ENCODE measurements at regions not wholly inside any gene's neighbourhood (a gene's known extent, or its start where the extent isn't known, plus 50 kb on each side); places are given as distances from the start of the nearest gene placed in this dataset.

DNA sequence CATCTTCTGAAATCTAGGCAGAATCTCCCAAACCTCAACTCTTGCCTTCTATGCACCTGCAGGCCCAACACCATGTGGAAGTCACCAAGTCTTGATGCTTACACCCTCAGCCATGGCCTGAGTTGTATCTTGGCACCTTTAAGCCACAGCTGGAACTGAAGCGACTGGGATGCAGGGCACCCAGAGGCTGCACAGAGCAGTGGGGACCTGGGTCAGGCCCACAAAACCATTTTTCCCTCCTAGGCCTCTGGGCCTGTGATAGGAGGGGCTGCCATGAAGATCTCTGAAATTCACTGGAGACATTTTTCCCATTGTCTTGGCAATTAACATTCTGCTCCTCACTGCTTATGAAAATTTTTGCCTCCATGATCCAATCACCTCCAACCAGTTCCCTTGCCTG lies 1388.5 kb downstream of the ADGRL3 start:
- no CpG with 5 or more reads among the region's 1 CpG for WGBS (ENCODE audit: extremely low coverage, insufficient coverage, insufficient read length)
- no peak overlapping the region for H2AK5ac ChIP-seq (ENCODE audit: low read length)
- no peak overlapping the region for H2BK120ac ChIP-seq (ENCODE audit: insufficient read depth, low read length, poor library complexity)
- H2AFZ ChIP-seq (ENCODE audit: insufficient read depth, low read length, poor library complexity): no peak overlapping the region
- H3K4me1 ChIP-seq (ENCODE audit: control insufficient read depth in 1 of 2, insufficient read depth in 2 of 2, low read length in 2 of 2): no peaks in the 10 kb centered on the region
- no peak overlapping the region for H3K14ac ChIP-seq (ENCODE audit: low read length)
- no peak overlapping the region for H3K27ac ChIP-seq (ENCODE audit: low read depth, low read length)
- H3K23ac ChIP-seq (ENCODE audit: low read length): no peak overlapping the region
- no peak overlapping the region for H3K4me3 ChIP-seq (ENCODE audit: low read depth, low read length)
- no peak overlapping the region for H3K4me2 ChIP-seq (ENCODE audit: low read length)
- peaks cover 4% of the 10 kb centered on the region for H3K9me3 ChIP-seq (ENCODE audit: insufficient read depth, low read depth, low read length)
- H2BK5ac ChIP-seq (ENCODE audit: low read depth, low read length, poor library complexity): no peak overlapping the region
- H3K79me2 ChIP-seq (ENCODE audit: control insufficient read depth, insufficient read depth, low read length, poor library complexity): no peaks in the 10 kb centered on the region
- H3K79me1 ChIP-seq (ENCODE audit: low read length): no peaks in the 10 kb centered on the region
- H3K27me3 ChIP-seq (ENCODE audit: insufficient read depth, low read length): no peaks in the 10 kb centered on the region
- H3K36me3 ChIP-seq (ENCODE audit: control insufficient read depth in 1 of 2, insufficient read depth in 2 of 2, low read length in 2 of 2): no peaks in the 10 kb centered on the region
- no peak overlapping the region for H3K9ac ChIP-seq (ENCODE audit: low read length)
- H4K91ac ChIP-seq (ENCODE audit: low read depth, low read length): no peak overlapping the region
- no peak overlapping the region for H2BK12ac ChIP-seq (ENCODE audit: low read length)
- no peak overlapping the region for H3K18ac ChIP-seq (ENCODE audit: low read length)
- no peak overlapping the region for H4K8ac ChIP-seq (ENCODE audit: low read depth, low read length)
- no peak for DNase-seq
- H4K12ac ChIP-seq (ENCODE audit: low read depth, low read length): no peak overlapping the region
- H3K4ac ChIP-seq (ENCODE audit: low read depth, low read length): no peak overlapping the region

- no CpG with 5 or more reads among the region's 4 CpGs for WGBS (ENCODE audit: extremely low coverage, insufficient coverage, insufficient read length)
- no peak for DNase-seq
Measured at GRCh38 chr4:62571494-62571893, 1371.4 kb downstream of the ADGRL3 start.

DNA sequence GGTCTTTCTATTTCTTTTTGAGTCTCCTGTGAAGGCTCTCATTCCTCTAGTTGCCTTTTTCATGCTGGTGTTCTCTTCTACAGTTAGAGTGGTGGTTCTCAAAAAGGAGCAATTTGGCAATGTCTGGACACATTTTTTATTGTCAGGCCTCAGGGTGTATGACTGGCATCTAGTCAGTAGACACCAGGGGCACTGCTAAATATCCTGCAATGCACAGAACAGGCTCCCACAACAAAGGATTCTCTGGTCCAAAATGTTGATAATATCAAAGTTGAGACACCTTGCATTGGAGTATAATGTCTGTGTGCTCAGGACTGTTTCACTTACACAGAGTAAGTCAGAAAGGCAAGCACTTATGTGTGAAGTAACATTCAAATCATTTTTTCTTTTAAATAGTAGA lies 1360.7 kb downstream of the ADGRL3 start:
- Histone ChIP-seq H3K18ac (ENCODE audit: low read length) (no peak overlapping the region), H2BK12ac (ENCODE audit: low read length) (no peak overlapping the region), H3K4me2 (ENCODE audit: low read length) (no peak overlapping the region), H3K9ac (ENCODE audit: low read length) (no peak overlapping the region), H3K79me2 (ENCODE audit: control insufficient read depth, insufficient read depth, low read length, poor library complexity) (no peaks in the 10 kb centered on the region), H3K4me3 (ENCODE audit: low read depth, low read length) (no peak overlapping the region), H4K12ac (ENCODE audit: low read depth, low read length) (no peak overlapping the region), H3K14ac (ENCODE audit: low read length) (no peak overlapping the region), H3K27ac (ENCODE audit: low read depth, low read length) (no peak overlapping the region), H2AFZ (ENCODE audit: insufficient read depth, low read length, poor library complexity) (no peak overlapping the region), H4K91ac (ENCODE audit: low read depth, low read length) (no peak overlapping the region), H2BK5ac (ENCODE audit: low read depth, low read length, poor library complexity) (no peak overlapping the region), H3K9me3 (ENCODE audit: insufficient read depth, low read depth, low read length) (no peaks in the 10 kb centered on the region), H4K8ac (ENCODE audit: low read depth, low read length) (no peak overlapping the region), H3K23ac (ENCODE audit: low read length) (no peak overlapping the region), H3K36me3 (ENCODE audit: control insufficient read depth in 1 of 2, insufficient read depth in 2 of 2, low read length in 2 of 2) (no peaks in the 10 kb centered on the region), H2BK120ac (ENCODE audit: insufficient read depth, low read length, poor library complexity) (no peak overlapping the region), H3K79me1 (ENCODE audit: low read length) (no peaks in the 10 kb centered on the region), H3K4me1 (ENCODE audit: control insufficient read depth in 1 of 2, insufficient read depth in 2 of 2, low read length in 2 of 2) (peaks cover 0 to 2% of the 10 kb centered on the region in 2 experiments), H3K4ac (ENCODE audit: low read depth, low read length) (no peak overlapping the region), H2AK5ac (ENCODE audit: low read length) (no peak overlapping the region), H3K27me3 (ENCODE audit: insufficient read depth, low read length) (no peaks in the 10 kb centered on the region)
- DNase-seq: no peak

More at GRCh38 chr4:62571494-62571893, 1371.4 kb downstream of the ADGRL3 start:
- Histone ChIP-seq H4K12ac (ENCODE audit: low read depth, low read length) (no peak overlapping the region), H3K36me3 (ENCODE audit: control insufficient read depth in 1 of 2, insufficient read depth in 2 of 2, low read length in 2 of 2) (no peaks in the 10 kb centered on the region), H3K4me1 (ENCODE audit: control insufficient read depth in 1 of 2, insufficient read depth in 2 of 2, low read length in 2 of 2) (no peaks in the 10 kb centered on the region), H3K14ac (ENCODE audit: low read length) (no peak overlapping the region), H4K91ac (ENCODE audit: low read depth, low read length) (no peak overlapping the region), H3K27ac (ENCODE audit: low read depth, low read length) (no peak overlapping the region), H3K4ac (ENCODE audit: low read depth, low read length) (no peak overlapping the region), H3K79me2 (ENCODE audit: control insufficient read depth, insufficient read depth, low read length, poor library complexity) (no peaks in the 10 kb centered on the region), H3K9me3 (ENCODE audit: insufficient read depth, low read depth, low read length) (no peaks in the 10 kb centered on the region), H3K23ac (ENCODE audit: low read length) (no peak overlapping the region), H3K4me2 (ENCODE audit: low read length) (no peak overlapping the region), H3K79me1 (ENCODE audit: low read length) (no peaks in the 10 kb centered on the region), H3K27me3 (ENCODE audit: insufficient read depth, low read length) (no peaks in the 10 kb centered on the region), H2AFZ (ENCODE audit: insufficient read depth, low read length, poor library complexity) (no peak overlapping the region), H2BK12ac (ENCODE audit: low read length) (no peak overlapping the region), H2AK5ac (ENCODE audit: low read length) (no peak overlapping the region), H3K18ac (ENCODE audit: low read length) (no peak overlapping the region), H3K4me3 (ENCODE audit: low read depth, low read length) (no peak overlapping the region), H3K9ac (ENCODE audit: low read length) (no peak overlapping the region), H4K8ac (ENCODE audit: low read depth, low read length) (no peak overlapping the region), H2BK5ac (ENCODE audit: low read depth, low read length, poor library complexity) (no peak overlapping the region), H2BK120ac (ENCODE audit: insufficient read depth, low read length, poor library complexity) (no peak overlapping the region)

- Histone ChIP-seq H3K4me1 (ENCODE audit: control insufficient read depth in 1 of 2, insufficient read depth in 2 of 2, low read length in 2 of 2) (peaks cover 3 to 4% of the 10 kb centered on the region in 2 experiments), H3K27ac (ENCODE audit: low read depth, low read length) (no peak overlapping the region), H2BK5ac (ENCODE audit: low read depth, low read length, poor library complexity) (no peak overlapping the region), H3K9ac (ENCODE audit: low read length) (no peak overlapping the region), H3K79me2 (ENCODE audit: control insufficient read depth, insufficient read depth, low read length, poor library complexity) (no peaks in the 10 kb centered on the region), H2AK5ac (ENCODE audit: low read length) (no peak overlapping the region), H3K9me3 (ENCODE audit: insufficient read depth, low read depth, low read length) (no peaks in the 10 kb centered on the region), H2BK12ac (ENCODE audit: low read length) (no peak overlapping the region), H4K91ac (ENCODE audit: low read depth, low read length) (no peak overlapping the region), H3K36me3 (ENCODE audit: control insufficient read depth in 1 of 2, insufficient read depth in 2 of 2, low read length in 2 of 2) (no peaks in the 10 kb centered on the region), H3K4ac (ENCODE audit: low read depth, low read length) (no peak overlapping the region), H3K27me3 (ENCODE audit: insufficient read depth, low read length) (no peaks in the 10 kb centered on the region), H2BK120ac (ENCODE audit: insufficient read depth, low read length, poor library complexity) (no peak overlapping the region), H3K18ac (ENCODE audit: low read length) (no peak overlapping the region), H3K79me1 (ENCODE audit: low read length) (no peaks in the 10 kb centered on the region), H3K4me3 (ENCODE audit: low read depth, low read length) (no peak overlapping the region), H2AFZ (ENCODE audit: insufficient read depth, low read length, poor library complexity) (no peak overlapping the region), H3K23ac (ENCODE audit: low read length) (no peak overlapping the region), H3K14ac (ENCODE audit: low read length) (no peak overlapping the region), H4K8ac (ENCODE audit: low read depth, low read length) (no peak overlapping the region), H3K4me2 (ENCODE audit: low read length) (no peak overlapping the region), H4K12ac (ENCODE audit: low read depth, low read length) (no peak overlapping the region)
- DNase-seq: no peak
- no CpG with 5 or more reads among the region's 2 CpGs for WGBS (ENCODE audit: extremely low coverage, insufficient coverage, insufficient read length)
Measured at GRCh38 chr4:62550121-62550520, 1350.0 kb downstream of the ADGRL3 start.

Measured in trophoblast cell (in vitro differentiated cells and primary cell).